GM12873 (cell line): ENCODE measurements at regions not wholly inside any gene's neighbourhood (a gene's known extent, or its start where the extent isn't known, plus 50 kb on each side); places are given as distances from the start of the nearest gene placed in this dataset.

ENCODE experiments used
- TF ChIP-seq, protein P1 (sequence below): IDR thresholded peaks from 2 replicates; pipeline ENCODE4 v1.5.1; 2012; ENCODE audit warnings: low read depth, mild to moderate bottlenecking, moderate library complexity, low read length, control low read depth; ENCODE audit not compliant: insufficient read depth; ENCODE audit errors: missing control alignments

DNA sequence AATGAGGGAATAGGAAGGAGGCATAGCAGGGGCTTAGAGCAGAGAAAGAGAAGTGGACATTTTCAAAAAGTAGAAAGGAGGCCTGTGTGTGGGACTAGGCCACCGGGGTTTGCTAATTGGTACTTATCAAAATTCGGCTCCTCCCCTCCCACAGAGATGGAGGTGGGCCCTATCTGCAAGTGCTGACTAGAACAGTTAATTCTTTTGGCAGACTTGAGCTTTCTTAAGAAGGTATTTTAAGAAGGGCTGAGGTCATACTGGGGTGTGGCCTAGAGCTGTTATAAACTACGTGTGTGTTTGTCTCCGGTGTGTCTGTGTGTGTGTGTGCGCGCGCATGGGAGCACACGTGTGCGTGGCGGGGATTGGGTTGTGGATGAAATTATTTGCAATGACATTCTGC is 1086.5 kb downstream of the EFNA5 start:
- TF ChIP-seq, protein P1, sequence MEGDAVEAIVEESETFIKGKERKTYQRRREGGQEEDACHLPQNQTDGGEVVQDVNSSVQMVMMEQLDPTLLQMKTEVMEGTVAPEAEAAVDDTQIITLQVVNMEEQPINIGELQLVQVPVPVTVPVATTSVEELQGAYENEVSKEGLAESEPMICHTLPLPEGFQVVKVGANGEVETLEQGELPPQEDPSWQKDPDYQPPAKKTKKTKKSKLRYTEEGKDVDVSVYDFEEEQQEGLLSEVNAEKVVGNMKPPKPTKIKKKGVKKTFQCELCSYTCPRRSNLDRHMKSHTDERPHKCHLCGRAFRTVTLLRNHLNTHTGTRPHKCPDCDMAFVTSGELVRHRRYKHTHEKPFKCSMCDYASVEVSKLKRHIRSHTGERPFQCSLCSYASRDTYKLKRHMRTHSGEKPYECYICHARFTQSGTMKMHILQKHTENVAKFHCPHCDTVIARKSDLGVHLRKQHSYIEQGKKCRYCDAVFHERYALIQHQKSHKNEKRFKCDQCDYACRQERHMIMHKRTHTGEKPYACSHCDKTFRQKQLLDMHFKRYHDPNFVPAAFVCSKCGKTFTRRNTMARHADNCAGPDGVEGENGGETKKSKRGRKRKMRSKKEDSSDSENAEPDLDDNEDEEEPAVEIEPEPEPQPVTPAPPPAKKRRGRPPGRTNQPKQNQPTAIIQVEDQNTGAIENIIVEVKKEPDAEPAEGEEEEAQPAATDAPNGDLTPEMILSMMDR, result no peak

DNA sequence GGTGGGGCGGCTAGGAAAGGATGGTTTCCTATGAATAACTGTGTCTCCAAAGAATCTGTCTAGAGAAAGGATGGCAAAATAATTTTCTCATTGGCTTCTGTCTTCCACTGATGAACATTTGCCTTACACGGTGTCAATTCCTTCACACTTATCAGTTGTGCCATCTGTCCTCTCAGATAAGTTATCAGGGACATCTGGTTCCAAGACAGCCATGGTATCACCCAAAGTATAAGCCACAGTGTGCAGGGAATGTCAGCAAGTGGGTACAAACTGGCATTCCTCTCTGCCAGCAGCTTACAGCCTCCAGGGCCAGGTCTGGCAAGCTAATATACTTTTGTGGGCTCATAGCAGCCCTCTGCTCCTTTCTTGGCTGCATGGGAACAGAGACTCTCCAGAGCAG is 1092.0 kb downstream of the EFNA5 start:
- TF ChIP-seq, protein P1, result no peak

DNA sequence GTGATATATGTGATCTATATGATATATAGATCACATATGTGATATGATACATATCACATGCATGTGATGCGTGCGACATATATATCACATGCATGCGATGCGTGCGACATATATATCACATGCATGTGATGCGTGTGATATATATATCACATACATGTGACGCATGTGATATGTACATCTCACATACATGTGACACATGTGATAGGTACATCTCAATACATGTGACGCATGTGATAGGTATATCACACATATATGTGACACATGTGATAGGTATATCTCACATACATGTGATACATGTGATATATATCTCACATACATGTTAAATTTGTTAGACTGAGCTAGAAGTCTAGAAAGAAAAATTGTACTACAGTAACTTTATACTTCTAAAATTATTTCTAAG is 1095.9 kb downstream of the EFNA5 start:
- TF ChIP-seq, protein P1, result no peak

DNA sequence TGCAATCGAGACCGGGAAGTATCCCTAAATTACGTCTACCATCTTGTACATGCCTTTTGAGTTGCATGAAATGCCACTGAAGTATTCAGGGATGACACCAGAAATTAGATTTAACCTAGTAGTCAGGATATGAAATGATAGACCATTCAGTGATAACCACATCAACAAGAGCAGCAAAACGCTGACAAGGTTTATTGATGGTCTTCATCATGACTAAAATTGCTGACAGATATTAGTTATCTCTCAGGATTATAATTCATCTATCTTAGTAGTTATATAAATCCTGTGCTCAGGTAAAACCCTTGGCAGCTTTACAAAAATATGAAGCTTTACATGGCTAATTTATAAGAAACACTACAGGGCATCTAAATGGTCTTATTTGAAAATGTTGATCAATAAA is 1104.7 kb downstream of the EFNA5 start:
- TF ChIP-seq, protein P1, result no peak

DNA sequence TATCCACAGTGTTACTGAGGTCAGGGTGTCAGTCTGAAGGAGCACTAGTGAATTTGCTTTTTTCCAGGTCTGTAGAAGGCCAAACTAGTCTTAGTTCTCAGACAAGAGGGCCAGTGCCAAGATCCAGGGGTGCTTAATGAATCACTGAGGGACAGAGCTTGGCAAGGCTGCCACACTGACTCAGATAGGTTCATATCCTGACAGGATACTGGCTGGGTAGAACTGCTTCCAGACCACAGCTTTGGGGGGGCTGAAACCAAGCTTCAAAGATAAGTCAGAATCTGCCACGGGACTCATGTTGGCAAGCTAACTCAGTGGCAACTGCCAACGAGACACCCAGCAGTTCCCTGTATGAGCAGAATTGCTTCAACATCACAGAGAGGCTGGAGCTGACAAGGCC is 1125.4 kb downstream of the EFNA5 start:
- TF ChIP-seq, protein P1, result no peak

DNA sequence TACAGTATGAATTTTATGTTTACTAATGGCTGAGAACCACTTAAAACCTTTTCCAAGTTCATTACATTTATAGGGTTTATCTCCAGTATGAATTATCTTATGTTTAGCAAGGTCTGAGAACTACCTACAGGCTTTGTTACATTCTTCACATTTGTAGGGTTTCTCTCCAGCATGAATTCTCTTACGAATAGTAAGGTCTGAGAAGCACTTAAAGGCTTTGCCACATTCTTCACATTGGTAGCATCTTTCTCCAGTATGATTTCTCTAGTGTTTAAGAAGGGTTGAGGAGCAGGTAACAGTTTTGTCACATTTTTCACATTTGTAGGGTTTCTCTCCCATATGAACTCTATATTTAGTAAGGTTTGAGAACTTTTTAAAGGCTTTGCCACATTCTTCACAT is 1127.4 kb downstream of the EFNA5 start:
- TF ChIP-seq, protein P1, result no peak

DNA sequence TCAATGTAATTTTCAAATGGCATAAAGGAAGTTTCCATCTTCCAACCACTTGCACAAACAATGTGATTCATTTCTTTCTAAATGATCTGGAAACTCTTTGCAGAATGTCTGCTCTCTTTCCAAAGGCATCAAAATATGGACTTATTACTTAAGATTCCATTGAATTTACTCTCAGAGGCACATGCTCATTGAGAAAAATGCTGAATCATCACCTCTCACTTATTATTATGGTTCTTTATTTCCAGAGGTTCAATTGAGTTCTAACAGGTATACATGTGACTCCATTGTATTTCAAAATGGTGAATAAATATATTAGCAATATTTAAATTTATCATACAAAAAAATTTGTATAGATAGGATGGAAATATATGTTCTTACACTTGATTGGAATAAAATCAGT is 1140.6 kb downstream of the EFNA5 start:
- TF ChIP-seq, protein P1, result no peak
